Upper lobe of left lung (tissue), 4 donors: ENCODE measurements at regions not wholly inside any gene's neighbourhood (a gene's known extent, or its start where the extent isn't known, plus 50 kb on each side); places are given as distances from the start of the nearest gene placed in this dataset.

Experiments
- EP300 ChIP-seq, 4 donors: sonication (generic); formaldehyde crosslinking; IDR thresholded peaks; one replicate each; pipeline ENCODE4 v1.5.1; 2017; ENCODE audit warnings: antibody characterized with exemption in 4 of 4, control low read depth in 2 of 4
- POLR2A ChIP-seq, 4 donors: fragments of 450-650 bp; IDR thresholded peaks; one replicate each; pipeline ENCODE4 v1.5.1; 2016 to 2017; ENCODE audit warnings: antibody characterized with exemption in 4 of 4, mild to moderate bottlenecking in 2 of 4
- TF ChIP-seq, protein P1 (sequence below), 6 experiments: fragments of 450-650 bp in 4 of 6; fragments of 200-600 bp in 2 of 6; sonication (generic) in 2 of 6; IDR thresholded peaks; one replicate each; pipeline ENCODE4 v1.5.1; 2016 to 2019; ENCODE audit warnings: antibody characterized with exemption in 6 of 6

- TF ChIP-seq, protein P1, sequence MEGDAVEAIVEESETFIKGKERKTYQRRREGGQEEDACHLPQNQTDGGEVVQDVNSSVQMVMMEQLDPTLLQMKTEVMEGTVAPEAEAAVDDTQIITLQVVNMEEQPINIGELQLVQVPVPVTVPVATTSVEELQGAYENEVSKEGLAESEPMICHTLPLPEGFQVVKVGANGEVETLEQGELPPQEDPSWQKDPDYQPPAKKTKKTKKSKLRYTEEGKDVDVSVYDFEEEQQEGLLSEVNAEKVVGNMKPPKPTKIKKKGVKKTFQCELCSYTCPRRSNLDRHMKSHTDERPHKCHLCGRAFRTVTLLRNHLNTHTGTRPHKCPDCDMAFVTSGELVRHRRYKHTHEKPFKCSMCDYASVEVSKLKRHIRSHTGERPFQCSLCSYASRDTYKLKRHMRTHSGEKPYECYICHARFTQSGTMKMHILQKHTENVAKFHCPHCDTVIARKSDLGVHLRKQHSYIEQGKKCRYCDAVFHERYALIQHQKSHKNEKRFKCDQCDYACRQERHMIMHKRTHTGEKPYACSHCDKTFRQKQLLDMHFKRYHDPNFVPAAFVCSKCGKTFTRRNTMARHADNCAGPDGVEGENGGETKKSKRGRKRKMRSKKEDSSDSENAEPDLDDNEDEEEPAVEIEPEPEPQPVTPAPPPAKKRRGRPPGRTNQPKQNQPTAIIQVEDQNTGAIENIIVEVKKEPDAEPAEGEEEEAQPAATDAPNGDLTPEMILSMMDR (IDR thresholded peaks at IDR 0.05) = no peak
- TF ChIP-seq EP300 (IDR thresholded peaks at IDR 0.05) (no peak), POLR2A (IDR thresholded peaks at IDR 0.05) (no peak)
Observed at GRCh38 chr3:28053759-28054158, 187.7 kb upstream of the CMC1 start.
